ENCODE measurements at regions not wholly inside any gene's neighbourhood (a gene's known extent, or its start where the extent isn't known, plus 50 kb on each side); places are given as distances from the start of the nearest gene placed in this dataset.

DNA sequence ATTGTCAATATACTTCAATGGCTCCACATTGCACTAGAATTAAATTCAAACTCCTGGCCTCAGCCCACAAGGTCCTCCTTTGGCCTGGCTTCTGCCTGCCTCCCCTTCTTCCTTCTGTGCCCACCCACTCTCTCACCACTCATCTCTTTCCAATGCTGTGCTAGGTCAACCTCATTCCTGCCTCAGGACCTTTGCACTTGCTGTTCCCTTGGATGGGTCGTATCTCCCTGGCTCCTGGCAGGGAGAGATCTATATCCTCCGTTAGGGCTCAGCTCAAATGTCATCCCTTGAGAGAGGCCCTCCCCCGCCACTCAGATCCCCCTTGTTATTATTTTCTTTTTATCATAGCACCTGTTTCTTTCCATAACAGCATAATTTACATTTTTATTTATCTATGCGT lies 79.9 kb upstream of the LHX5 start:
- Histone ChIP-seq H3K4me3 (ENCODE audit: low read length) (no peak overlapping the region), H3K4me1 (ENCODE audit: low read length) (no peaks in the 10 kb centered on the region), H4K20me1 (ENCODE audit: insufficient read depth, low read length) (no peaks in the 10 kb centered on the region), H3K9ac (ENCODE audit: low read length) (no peak overlapping the region), H3K27me3 (replicated peaks; ENCODE audit: insufficient read depth, low read length) (peaks cover 4% of the 10 kb centered on the region; the same call in 1 of the 2 replicates), H3K79me2 (ENCODE audit: low read length) (no peaks in the 10 kb centered on the region), H3K9me2 (replicated peaks; ENCODE audit: insufficient read depth, low read length) (no peaks in the 10 kb centered on the region), H3F3A (ENCODE audit: insufficient read depth, low read length) (no peaks in the 10 kb centered on the region), H2AFZ (ENCODE audit: low read length) (no peak overlapping the region), H3K36me3 (replicated peaks; ENCODE audit: insufficient read depth, low read length) (no peaks in the 10 kb centered on the region), H3K27ac (ENCODE audit: low read length) (no peak overlapping the region), H3K9me3 (replicated peaks; ENCODE audit: insufficient read depth, low read length) (no peaks in the 10 kb centered on the region), H3K4me2 (ENCODE audit: low read depth, low read length) (no peak overlapping the region)
- no peak for TF ChIP-seq EZH2phosphoT487 (IDR thresholded peaks at IDR 0.05; ENCODE audit: low read length)
- TF ChIP-seq, protein P1, sequence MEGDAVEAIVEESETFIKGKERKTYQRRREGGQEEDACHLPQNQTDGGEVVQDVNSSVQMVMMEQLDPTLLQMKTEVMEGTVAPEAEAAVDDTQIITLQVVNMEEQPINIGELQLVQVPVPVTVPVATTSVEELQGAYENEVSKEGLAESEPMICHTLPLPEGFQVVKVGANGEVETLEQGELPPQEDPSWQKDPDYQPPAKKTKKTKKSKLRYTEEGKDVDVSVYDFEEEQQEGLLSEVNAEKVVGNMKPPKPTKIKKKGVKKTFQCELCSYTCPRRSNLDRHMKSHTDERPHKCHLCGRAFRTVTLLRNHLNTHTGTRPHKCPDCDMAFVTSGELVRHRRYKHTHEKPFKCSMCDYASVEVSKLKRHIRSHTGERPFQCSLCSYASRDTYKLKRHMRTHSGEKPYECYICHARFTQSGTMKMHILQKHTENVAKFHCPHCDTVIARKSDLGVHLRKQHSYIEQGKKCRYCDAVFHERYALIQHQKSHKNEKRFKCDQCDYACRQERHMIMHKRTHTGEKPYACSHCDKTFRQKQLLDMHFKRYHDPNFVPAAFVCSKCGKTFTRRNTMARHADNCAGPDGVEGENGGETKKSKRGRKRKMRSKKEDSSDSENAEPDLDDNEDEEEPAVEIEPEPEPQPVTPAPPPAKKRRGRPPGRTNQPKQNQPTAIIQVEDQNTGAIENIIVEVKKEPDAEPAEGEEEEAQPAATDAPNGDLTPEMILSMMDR (IDR thresholded peaks at IDR 0.05; ENCODE audit: low read length), result no peak
- TF ChIP-seq EZH2 (optimal IDR thresholded peaks at IDR 0.05; ENCODE audit: low read depth, low read length), result no peak
- no peak for DNase-seq

DNA sequence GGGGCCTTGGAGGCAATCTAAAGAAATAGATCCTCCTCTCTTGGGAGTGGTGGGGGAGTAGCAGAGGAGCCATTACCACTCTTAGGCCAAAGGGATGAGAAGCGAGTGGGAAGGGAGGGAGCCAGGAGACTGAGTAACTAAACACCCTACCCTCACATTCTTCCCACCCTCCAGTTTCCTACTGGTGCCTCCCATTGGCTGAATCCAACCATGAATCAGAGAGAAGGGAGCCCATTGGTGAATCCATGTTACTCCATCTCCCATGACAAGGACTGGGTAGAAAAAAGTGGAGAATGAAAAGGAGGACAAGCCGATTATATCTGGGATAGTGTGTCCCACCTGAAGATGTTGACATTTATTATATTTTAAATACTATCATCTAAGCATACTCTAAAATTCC lies 76.8 kb upstream of the LHX5 start:
- H3K79me2 ChIP-seq (ENCODE audit: low read length), result no peaks in the 10 kb centered on the region
- H3K4me2 ChIP-seq (ENCODE audit: low read depth, low read length), result no peak overlapping the region
- H3K9me2 ChIP-seq (replicated peaks; ENCODE audit: insufficient read depth, low read length), result no peaks in the 10 kb centered on the region
- TF ChIP-seq, protein P1 (IDR thresholded peaks at IDR 0.05; ENCODE audit: low read length), result no peak
- TF ChIP-seq EZH2phosphoT487 (IDR thresholded peaks at IDR 0.05; ENCODE audit: low read length) (no peak), EZH2 (optimal IDR thresholded peaks at IDR 0.05; ENCODE audit: low read depth, low read length) (no peak)
- no peaks in the 10 kb centered on the region for H3K9me3 ChIP-seq (replicated peaks; ENCODE audit: insufficient read depth, low read length)
- no peak for DNase-seq
- no peaks in the 10 kb centered on the region for H4K20me1 ChIP-seq (ENCODE audit: insufficient read depth, low read length)
- no peaks in the 10 kb centered on the region for H3F3A ChIP-seq (ENCODE audit: insufficient read depth, low read length)
- H3K4me3 ChIP-seq (ENCODE audit: low read length), result no peak overlapping the region
- H3K36me3 ChIP-seq (replicated peaks; ENCODE audit: insufficient read depth, low read length), result no peaks in the 10 kb centered on the region
- no peak overlapping the region for H3K27ac ChIP-seq (ENCODE audit: low read length)
- H3K4me1 ChIP-seq (ENCODE audit: low read length), result no peaks in the 10 kb centered on the region
- no peak overlapping the region for H3K9ac ChIP-seq (ENCODE audit: low read length)
- peaks cover 4% of the 10 kb centered on the region; the same call in 1 of the 2 replicates for H3K27me3 ChIP-seq (replicated peaks; ENCODE audit: insufficient read depth, low read length)
- no peak overlapping the region for H2AFZ ChIP-seq (ENCODE audit: low read length)

DNA sequence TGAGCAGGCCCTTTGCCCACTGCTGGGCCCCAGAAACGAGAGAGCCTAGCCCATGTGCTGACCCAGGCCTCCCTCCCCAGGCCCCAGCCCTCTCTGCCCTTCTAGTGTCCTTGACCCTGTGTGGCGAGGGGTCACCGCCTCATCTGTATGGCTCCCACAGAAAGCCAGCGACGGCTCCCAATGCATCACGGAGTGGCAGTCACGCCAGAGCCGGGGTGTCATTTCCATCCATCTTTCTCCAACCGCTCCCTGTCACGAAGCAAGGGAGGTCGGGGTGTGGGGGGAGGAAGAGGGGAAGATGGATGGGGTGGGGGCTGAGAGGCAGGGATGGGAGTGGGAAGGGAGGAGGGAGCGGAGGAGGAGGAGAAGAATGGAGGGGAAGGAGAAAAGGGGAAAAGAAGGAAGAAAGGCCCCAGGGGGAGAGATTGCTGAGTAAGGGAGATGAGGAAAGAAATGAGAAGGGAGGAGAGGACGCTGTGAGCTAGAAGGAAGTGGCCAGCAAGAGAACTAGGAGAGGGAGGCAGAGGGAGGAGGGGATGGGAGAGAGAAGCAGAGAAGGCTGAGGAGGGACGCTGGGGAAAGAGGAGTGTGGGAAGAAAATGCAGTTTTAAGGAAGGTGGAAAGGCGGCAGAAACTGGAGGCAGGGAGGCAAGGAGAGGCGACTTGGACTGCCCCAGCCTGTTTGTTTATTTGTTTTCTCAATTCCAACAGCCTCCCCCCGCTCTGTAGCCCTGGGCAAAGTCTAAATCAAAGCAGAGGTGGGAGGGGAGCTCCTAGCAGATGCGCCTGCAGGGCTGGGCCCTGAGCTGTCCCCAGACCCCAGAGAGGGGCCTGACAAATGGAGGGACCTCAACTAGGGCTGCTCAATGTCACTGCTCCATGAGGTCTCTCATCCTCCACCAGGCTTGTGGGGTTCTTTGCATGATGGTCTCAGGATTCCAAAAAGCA lies 75.5 kb upstream of the LHX5 start:
- Histone ChIP-seq H3K27ac (ENCODE audit: low read length) (no peak overlapping the region), H3K79me2 (ENCODE audit: low read length) (no peaks in the 10 kb centered on the region), H3F3A (ENCODE audit: insufficient read depth, low read length) (no peaks in the 10 kb centered on the region), H4K20me1 (ENCODE audit: insufficient read depth, low read length) (no peaks in the 10 kb centered on the region), H3K4me2 (ENCODE audit: low read depth, low read length) (no peak overlapping the region), H3K9me2 (replicated peaks; ENCODE audit: insufficient read depth, low read length) (no peaks in the 10 kb centered on the region), H3K9me3 (replicated peaks; ENCODE audit: insufficient read depth, low read length) (no peaks in the 10 kb centered on the region), H2AFZ (ENCODE audit: low read length) (no peak overlapping the region), H3K4me3 (ENCODE audit: low read length) (no peak overlapping the region), H3K27me3 (replicated peaks; ENCODE audit: insufficient read depth, low read length) (peaks cover 4% of the 10 kb centered on the region), H3K4me1 (ENCODE audit: low read length) (no peaks in the 10 kb centered on the region), H3K36me3 (replicated peaks; ENCODE audit: insufficient read depth, low read length) (no peaks in the 10 kb centered on the region), H3K9ac (ENCODE audit: low read length) (no peak overlapping the region)
- no peak for DNase-seq
- TF ChIP-seq, protein P1 (IDR thresholded peaks at IDR 0.05; ENCODE audit: low read length), result no peak
- TF ChIP-seq EZH2phosphoT487 (IDR thresholded peaks at IDR 0.05; ENCODE audit: low read length) (no peak), EZH2 (optimal IDR thresholded peaks at IDR 0.05; ENCODE audit: low read depth, low read length) (no peak)
